HG02678 (cell line): ENCODE measurements at regions not wholly inside any gene's neighbourhood (a gene's known extent, or its start where the extent isn't known, plus 50 kb on each side); places are given as distances from the start of the nearest gene placed in this dataset.

Experiments
- ATAC-seq: cut with Tn5 transposase; IDR thresholded peaks from one replicate; pipeline ENCODE4 v1.9.1; 2021; ENCODE audit warnings: mild to moderate bottlenecking, moderate library complexity; ENCODE audit not compliant: unreplicated experiment

DNA sequence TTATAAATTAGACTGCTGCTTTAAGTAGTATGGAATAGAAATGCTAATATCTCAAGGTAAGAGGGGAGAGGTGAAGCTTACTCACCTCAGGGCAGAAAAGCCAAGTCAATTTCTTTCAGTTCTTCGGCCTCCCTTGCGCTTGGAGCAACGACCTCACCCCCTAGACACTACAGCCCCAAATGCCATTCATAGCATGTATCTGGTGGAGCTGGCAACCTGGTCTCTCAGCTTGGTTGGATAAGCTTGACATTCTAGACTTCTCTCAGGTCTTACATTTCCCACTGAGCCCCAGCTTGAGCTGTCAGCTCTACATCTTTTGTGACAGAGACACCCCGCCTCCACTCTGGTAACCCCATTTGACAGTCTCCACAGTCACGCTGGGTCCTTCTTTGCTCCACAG lies 154.9 kb downstream of the ZNF608 start:
- no peak for ATAC-seq

DNA sequence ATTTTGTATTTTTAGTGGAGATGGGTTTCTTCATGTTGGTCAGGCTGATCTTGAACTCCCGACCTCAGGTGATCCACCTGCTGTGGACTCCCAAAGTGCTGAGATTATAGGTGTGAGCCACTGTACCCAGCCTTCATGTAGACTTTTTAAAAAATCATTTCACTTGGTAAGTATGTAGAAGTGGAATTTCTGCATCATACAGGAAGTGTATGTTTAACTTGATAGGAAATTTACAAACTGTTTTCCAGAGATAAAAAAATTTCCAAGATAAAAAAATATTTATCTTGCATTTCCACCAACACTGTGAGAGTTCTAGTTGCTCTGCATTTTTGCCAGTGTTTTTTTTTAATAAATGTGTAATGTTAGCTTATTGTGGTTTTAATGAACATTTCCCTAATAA lies 155.8 kb downstream of the ZNF608 start:
- ATAC-seq = no peak

DNA sequence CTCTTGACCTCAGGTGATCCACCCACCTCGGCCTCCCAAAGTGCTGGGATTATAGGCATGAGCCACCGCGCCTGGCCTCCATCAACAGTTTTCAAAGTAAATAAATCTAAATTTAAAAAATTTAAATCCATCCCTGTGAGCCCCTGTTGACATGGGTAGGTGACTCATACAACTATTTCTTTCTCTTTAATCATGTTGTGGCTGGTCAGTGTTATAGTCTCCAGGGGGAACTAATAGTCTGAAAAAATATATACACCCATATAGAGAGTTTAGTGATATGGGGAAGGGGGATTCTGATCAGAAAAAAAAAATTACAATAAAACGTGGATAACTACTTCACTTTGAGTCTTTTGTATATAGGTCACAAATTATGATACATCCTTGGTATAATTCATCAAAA lies 159.2 kb downstream of the ZNF608 start:
- no peak for ATAC-seq

- no peak for ATAC-seq
Observed at GRCh38 chr5:124584991-124585715, 161.3 kb downstream of the ZNF608 start.

DNA sequence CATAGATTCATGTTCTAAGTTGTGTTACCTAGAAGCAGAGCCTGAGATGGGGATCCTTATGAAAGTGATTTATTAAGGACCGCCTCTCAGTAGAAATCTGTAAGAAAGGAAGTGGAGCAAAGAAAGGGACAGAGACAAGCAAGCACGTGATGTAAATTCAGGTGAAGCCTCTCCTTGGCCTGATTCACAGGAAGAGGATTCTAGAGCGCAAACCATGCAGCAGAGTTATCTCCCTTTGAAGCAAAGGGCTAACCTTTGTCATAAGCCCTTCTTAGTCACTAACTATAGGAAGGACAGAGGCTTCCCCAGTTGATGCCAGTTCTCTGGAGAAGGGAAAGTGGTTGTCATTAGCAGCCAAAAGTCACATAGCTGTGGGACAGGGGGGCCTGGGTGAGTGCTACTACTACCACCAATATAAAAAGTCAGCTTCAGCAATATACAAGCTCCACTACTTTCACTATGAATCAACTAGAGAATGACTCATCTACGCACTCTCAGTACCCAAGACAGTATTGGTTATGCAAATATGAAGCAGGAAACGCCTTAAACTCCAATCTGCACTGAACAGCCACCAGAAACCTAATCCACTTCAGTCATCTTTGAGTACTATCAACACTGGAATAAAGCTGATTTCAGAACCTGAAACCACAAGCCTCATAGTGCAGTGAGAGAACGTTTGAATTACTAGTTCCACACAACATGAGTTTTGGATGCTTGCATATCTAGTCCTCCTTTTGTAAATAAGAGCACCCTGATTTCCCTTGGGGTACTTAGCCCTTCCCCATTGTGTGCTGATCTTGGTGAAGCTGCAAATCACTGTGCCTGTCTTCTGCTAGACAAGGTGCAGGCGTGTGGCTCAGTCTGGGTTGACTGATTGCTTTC lies 162.7 kb downstream of the ZNF608 start:
- ATAC-seq = peak; percentile 100

- ATAC-seq = no peak
Observed at GRCh38 chr5:124582561-124582840, 163.9 kb downstream of the ZNF608 start.

GRCh38 chr5:124581738-124582560 lies 164.5 kb downstream of the ZNF608 start:
- no peak for ATAC-seq

DNA sequence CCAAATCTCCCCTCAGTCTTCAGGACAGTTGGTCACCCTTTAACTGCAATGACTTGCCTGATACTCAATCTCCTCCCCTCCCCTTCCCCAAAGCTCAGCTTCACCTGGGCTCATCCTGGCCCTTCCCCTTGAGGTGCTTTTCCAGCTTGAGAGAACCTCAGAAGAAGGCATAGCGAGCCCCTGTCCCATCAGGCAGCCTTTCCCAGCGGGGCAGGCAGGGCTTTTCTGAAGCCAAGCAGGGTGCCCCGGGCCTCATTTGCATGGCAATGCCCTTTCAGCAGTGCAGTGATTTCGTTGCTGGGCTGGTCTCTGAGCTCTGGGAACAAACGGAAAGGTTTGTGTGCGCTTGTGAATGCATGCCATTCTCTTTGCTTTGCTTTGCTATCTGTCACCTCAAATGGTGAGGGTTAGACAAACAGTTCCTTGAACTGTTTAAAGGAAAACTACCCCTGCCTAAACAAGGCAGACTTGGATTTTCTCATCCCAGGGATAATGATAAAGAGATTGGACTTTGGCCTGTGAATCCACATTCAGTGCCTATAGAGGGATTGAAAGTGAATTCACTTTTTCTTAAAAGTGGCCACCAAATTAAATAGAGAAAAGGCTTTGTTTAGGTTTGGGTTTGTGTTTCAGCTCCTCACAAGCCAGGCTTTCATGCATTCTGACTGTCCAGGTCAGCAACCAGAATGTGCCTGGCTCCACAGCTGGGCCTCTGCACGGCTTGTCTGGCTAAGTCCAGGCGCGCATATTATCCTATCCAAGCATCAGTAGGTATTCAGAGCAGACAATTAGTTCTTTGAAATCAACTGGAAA lies 165.3 kb downstream of the ZNF608 start:
- ATAC-seq = no peak

DNA sequence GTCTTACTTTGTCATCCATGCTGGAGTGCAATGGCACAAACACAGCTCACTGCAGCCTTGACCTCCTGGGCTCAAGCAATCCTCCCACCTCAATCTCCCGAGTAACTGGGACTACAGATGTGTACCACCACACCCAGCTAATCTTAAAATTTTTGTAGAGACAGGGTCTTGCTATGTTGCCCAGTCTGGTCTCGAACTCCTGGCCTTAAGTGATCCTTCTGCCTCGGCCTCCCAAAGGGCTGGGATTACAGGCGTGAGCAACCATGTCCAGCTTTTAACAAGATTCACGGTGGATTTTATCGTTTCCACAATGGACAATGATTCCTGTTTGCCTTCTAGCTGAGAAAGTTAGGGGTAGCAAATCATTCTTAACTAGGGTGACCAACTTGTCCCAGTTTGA lies 165.9 kb downstream of the ZNF608 start:
- no peak for ATAC-seq

DNA sequence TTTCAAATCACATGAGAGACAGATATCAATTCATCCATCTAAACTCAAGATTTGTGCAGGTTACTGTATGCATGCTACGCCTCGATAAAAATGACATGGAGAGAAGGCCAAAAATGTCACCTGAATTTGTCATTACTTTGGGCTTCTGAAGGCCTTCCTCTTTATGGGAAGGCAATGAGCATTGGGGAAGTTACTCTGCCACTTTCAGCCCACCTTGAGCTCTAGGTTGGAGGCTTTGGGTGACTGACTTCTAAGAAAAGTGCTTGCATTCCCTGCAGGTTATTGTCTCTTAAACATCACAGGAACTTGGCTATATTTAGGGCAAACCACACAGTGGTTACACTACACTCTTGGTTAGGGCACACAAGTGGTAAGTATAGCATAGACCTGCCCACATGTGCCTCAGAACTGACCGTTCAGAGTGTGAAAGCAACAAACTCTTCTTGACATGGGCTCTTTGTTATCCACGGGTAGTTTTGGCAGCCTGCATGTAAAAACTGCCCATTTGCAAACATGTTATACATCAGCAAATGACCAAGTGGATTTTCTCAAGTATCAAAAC lies 169.5 kb downstream of the ZNF608 start:
- ATAC-seq = peak; percentile 90

DNA sequence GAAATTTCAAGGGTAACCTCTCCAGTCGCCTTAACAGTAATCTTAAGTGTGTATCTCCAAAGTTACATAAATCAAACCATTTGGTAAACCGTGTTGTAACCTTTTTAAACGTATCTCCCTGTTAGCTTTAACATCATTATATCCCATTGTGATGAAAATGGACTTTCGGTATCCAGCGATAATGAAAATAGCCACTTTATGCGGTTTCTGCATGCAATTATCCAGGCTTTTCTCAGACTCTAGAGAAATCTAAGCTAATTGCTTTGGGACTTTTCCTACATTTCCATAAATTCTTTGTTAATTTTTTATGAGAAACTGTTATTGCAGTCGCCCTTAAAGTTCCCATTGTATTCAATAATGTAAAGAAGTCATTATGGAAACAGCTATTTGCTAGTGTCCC lies 170.7 kb downstream of the ZNF608 start:
- no peak for ATAC-seq

DNA sequence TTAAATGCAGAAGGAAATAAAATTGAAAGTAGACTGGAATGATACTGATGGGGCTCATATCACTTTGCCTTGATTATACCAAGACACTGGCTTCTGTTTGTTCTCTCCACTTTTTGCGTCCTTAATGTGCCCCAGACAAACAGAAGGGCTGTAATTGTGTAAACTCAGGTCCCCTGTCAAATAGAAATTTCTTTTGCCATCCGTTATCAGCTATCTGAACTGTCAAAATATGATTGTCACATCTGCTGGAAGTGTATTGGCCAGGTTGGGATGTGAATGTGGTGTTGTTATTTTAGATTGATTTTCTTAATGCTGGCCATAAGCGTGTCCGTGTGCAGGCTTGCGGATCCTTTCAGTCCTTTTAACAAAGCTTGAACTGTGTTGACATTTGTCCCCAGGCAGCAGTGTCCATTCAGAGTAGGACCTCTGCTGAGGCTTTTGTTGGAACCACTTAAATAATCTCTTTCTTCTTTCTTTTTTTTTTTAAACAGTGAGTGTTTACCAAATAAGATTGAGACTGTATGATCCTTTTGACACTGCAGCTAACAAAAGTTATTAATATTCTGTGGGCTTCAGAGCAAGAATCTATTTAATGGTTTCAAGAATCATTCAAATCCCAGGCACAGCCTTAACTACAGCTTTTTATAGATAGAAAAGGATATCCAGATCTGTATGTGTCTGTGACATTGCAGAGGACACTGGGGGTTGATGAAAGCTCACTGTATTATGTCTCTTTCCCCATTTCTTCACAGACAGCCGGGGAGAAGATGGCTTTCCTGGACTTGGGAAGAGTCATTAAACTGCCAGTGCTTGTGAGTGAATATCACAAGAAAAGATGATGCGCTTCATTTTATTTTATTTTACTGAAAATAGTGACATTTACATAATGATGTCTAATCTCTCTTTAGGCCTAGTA lies 171.7 kb downstream of the ZNF608 start:
- ATAC-seq = no peak

- ATAC-seq = no peak
Observed at GRCh38 chr5:124572971-124573370, 173.5 kb downstream of the ZNF608 start.

GRCh38 chr5:124570285-124571035 lies 176.0 kb downstream of the ZNF608 start:
- no peak for ATAC-seq

DNA sequence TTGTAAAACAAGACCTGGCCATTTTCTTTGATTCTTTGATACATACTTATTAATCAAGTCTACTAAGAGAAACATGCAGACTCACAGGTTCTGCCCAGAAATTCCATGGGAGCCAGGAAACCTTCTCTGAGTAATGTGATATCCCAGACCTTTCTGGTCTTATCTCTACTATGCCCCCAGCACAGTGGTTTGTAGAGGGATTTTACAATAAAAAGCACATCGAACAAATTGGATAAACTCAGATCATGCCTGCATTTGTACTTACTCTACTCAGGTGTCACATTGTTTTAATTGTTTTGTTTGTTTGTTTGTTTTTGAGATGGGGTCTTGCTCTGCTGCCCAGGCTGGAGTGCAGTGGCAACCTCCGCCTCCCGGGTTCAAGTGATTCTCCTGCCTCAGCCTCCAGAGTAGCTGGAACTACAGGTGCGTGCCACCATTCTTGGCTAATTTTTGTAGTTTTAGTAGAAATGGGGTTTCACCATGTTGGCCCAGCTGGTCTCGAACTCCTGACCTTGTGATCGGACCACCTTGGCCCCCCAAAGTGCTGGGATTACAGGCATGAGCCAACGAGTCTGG lies 179.5 kb downstream of the ZNF608 start:
- no peak for ATAC-seq

DNA sequence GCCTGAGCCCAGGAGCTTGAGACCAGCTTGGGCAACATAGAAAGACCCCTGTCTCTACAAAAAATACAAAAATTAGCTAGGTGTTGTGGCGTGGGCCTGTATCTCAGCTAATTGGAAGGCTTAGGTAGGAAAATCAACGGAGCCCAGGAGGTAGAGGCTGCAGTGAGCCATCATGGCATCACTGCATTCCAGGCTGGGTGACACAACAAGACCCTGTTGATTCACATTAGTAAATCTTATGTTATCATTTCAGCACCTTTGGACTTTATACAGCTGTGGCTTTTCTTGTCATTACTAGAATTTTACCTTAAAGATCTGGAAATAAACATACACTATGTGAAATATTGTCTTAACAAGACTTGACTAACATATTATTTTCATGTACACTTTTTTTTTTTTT lies 185.0 kb downstream of the ZNF608 start:
- ATAC-seq = no peak

GRCh38 chr5:124560370-124560769 lies 186.1 kb downstream of the ZNF608 start:
- no peak for ATAC-seq

DNA sequence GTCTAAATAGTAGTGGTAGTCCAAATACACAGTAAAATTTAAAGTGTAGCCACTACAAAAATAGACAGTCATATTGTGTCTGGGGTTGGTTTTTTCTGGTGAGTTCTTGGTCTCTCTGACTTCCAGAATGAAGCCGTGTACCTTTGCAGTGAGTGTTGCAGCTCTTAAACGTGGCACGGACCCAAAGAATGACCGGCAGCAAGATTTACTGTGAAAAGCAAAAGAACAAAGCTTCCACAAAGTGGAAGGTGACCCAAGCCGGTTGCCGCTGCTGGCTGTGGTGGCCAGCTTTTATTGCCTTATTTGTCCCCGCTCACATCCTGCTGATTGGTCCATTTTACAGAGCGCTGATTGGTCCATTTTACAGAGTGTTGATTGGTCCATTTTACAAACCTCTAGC lies 188.7 kb downstream of the ZNF608 start:
- no peak for ATAC-seq
